ENCODE measurements at regions not wholly inside any gene's neighbourhood (a gene's known extent, or its start where the extent isn't known, plus 50 kb on each side); places are given as distances from the start of the nearest gene placed in this dataset.

- TF ChIP-seq POLR2A (IDR thresholded peaks at IDR 0.05), result no peak
- no peak for TF ChIP-seq CTCF (IDR thresholded peaks at IDR 0.05)
- TF ChIP-seq POLR2AphosphoS5 (IDR thresholded peaks at IDR 0.05), result no peak
Observed at GRCh38 chr5:89992201-89992600, 417.4 kb downstream of the CETN3 start.
